ENCODE measurements at regions not wholly inside any gene's neighbourhood (a gene's known extent, or its start where the extent isn't known, plus 50 kb on each side); places are given as distances from the start of the nearest gene placed in this dataset.

- no peaks in the 10 kb centered on the region for H3K9me3 ChIP-seq (ENCODE audit: low read length)
- no peaks in the 10 kb centered on the region for H3K79me2 ChIP-seq (ENCODE audit: insufficient read depth, low read length)
- H3K4me3 ChIP-seq (replicated peaks in 1 of 3; ENCODE audit: insufficient read depth in 1 of 3, low read depth in 2 of 3, low read length in 3 of 3), result no peak overlapping the region
- 63% methylated on average over 4 of the region's 4 CpGs for WGBS (ENCODE audit: low lambda C conversion rate)
- no TSS peak for BruUV-seq (replicated peaks)
- FAIRE-seq (no peak), DNase-seq (ENCODE audit: low spot score) (no peak), ATAC-seq (no peak)
- no peaks in the 10 kb centered on the region for H3K36me3 ChIP-seq (replicated peaks in 1 of 2; ENCODE audit: control insufficient read depth in 1 of 2, insufficient read depth in 2 of 2, low read length in 2 of 2)
- H2AFZ ChIP-seq (ENCODE audit: low read length), result no peak overlapping the region
- no peak overlapping the region for H3K27ac ChIP-seq (ENCODE audit: extremely low read length, insufficient read depth, low read length)
- H3K27me3 ChIP-seq (ENCODE audit: control insufficient read depth in 1 of 2, insufficient read depth in 2 of 2, low read length in 2 of 2), result no peaks in the 10 kb centered on the region
- peaks cover 38% of the 10 kb centered on the region for H3K4me1 ChIP-seq (ENCODE audit: insufficient read depth, low read length)
- H3K9ac ChIP-seq (ENCODE audit: insufficient read depth, low read depth, low read length), result no peak overlapping the region
- no peak overlapping the region for H3K4me2 ChIP-seq (ENCODE audit: low read depth, low read length)
- ChIA-PET CTCF (ENCODE audit: low intra/inter-chr PET ratio, low total read pairs) (no interaction called here), POLR2A (no interaction called here)
- intact Hi-C loops (cut with micrococcal nuclease; ENCODE audit: unreplicated experiment) (no loop called here), in situ Hi-C loops (cut with HindIII; ENCODE audit: extremely low pct_ligation_motif_present, low pct_unique_long_range_greater_than_20kb) (no loop called here)
- H4K20me1 ChIP-seq (ENCODE audit: insufficient read depth, low read length), result no peaks in the 10 kb centered on the region
- no peak for TF ChIP-seq TRIM24 (CRISPR knock-in tag; IDR thresholded peaks at IDR 0.05)
- no peak for TF ChIP-seq ZNF597 (CRISPR knock-in tag; IDR thresholded peaks at IDR 0.05)
- no peak for TF ChIP-seq RBM39 (IDR thresholded peaks at IDR 0.05; ENCODE audit: low read depth, low read length, poor library complexity, severe bottlenecking)
- TF ChIP-seq MTA3 (CRISPR knock-in tag; IDR thresholded peaks at IDR 0.05), result no peak
- TF ChIP-seq MEIS2 (CRISPR knock-in tag; IDR thresholded peaks at IDR 0.05), result no peak
- TF ChIP-seq PRDM15 (CRISPR knock-in tag; IDR thresholded peaks at IDR 0.05), result no peak
- no peak for TF ChIP-seq PHF5A (CRISPR knock-in tag; IDR thresholded peaks at IDR 0.05; ENCODE audit: low read depth, unreplicated experiment)
- TF ChIP-seq BRF2 (CRISPR knock-in tag; IDR thresholded peaks at IDR 0.05), result no peak
- no peak for TF ChIP-seq ZC3H13 (CRISPR knock-in tag; IDR thresholded peaks at IDR 0.05)
- no peak for TF ChIP-seq THAP7 (CRISPR knock-in tag; IDR thresholded peaks at IDR 0.05)
- no peak for TF ChIP-seq ZFP62 (CRISPR knock-in tag; IDR thresholded peaks at IDR 0.05)
- no peak for TF ChIP-seq TAF15 (IDR thresholded peaks at IDR 0.05; ENCODE audit: low read depth, low read length, poor library complexity, severe bottlenecking)
- no peak for TF ChIP-seq EP300 (IDR thresholded peaks at IDR 0.05; ENCODE audit: low read depth in 2 of 2, low read length in 2 of 2)
- TF ChIP-seq EP300 (CRISPR knock-in tag; IDR thresholded peaks at IDR 0.05; ENCODE audit: borderline replicate concordance), result no peak
- TF ChIP-seq REXO4 (CRISPR knock-in tag; IDR thresholded peaks at IDR 0.05; ENCODE audit: borderline replicate concordance), result no peak
- no peak for TF ChIP-seq ZNF83 (CRISPR knock-in tag; IDR thresholded peaks at IDR 0.05; ENCODE audit: borderline replicate concordance)
- TF ChIP-seq ZNF230 (CRISPR knock-in tag; IDR thresholded peaks at IDR 0.05), result no peak
- no peak for TF ChIP-seq ZBTB25 (CRISPR knock-in tag; IDR thresholded peaks at IDR 0.05)
Measured at GRCh38 chr17:17412326-17412725, 64.5 kb upstream of the MED9 start.
